GM23338 (cell line): ENCODE measurements at regions not wholly inside any gene's neighbourhood (a gene's known extent, or its start where the extent isn't known, plus 50 kb on each side); places are given as distances from the start of the nearest gene placed in this dataset.

Source experiments
- STAT1 ChIP-seq: IDR thresholded peaks from one replicate; pipeline ENCODE4 v1.6.1; 2016; ENCODE audit warnings: antibody characterized with exemption; ENCODE audit not compliant: unreplicated experiment
- TF ChIP-seq, protein P1 (sequence below), 2 experiments: fragments of 200-600 bp in 1 of 2; sonication (generic) in 1 of 2; conservative IDR thresholded peaks; 2 replicates each; pipeline versions ENCODE4 v1.5.1 to v1.6.1; 2016 to 2017; ENCODE audit warnings: antibody characterized with exemption in 2 of 2, low read depth in 2 of 2, mild to moderate bottlenecking in 2 of 2, moderate library complexity in 1 of 2

DNA sequence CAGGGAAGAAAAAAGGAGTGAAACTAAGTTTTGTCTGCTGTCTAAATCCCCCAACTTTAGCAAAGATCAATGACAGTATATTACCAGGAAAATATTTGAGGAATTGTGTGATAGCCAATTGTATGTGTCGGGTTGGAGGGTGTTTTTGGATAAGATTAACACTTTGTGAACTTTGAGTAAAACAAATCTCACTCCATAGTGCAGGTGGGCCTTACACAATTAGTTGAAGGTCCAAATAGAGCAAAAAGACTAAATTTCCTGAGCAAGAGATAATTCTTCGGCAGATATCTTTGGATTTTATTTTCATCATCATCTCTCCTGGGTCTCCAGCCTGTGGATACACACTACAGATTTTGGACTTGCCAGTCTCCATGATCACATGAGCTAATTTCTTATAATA, 152.8 kb upstream of the CWC22 start:
- TF ChIP-seq, protein P1, sequence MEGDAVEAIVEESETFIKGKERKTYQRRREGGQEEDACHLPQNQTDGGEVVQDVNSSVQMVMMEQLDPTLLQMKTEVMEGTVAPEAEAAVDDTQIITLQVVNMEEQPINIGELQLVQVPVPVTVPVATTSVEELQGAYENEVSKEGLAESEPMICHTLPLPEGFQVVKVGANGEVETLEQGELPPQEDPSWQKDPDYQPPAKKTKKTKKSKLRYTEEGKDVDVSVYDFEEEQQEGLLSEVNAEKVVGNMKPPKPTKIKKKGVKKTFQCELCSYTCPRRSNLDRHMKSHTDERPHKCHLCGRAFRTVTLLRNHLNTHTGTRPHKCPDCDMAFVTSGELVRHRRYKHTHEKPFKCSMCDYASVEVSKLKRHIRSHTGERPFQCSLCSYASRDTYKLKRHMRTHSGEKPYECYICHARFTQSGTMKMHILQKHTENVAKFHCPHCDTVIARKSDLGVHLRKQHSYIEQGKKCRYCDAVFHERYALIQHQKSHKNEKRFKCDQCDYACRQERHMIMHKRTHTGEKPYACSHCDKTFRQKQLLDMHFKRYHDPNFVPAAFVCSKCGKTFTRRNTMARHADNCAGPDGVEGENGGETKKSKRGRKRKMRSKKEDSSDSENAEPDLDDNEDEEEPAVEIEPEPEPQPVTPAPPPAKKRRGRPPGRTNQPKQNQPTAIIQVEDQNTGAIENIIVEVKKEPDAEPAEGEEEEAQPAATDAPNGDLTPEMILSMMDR (conservative IDR thresholded peaks at IDR 0.05; ENCODE audit: low read depth in 2 of 2) = no peak
- TF ChIP-seq STAT1 = no peak
